DND-41 (cell line): ENCODE measurements at regions not wholly inside any gene's neighbourhood (a gene's known extent, or its start where the extent isn't known, plus 50 kb on each side); places are given as distances from the start of the nearest gene placed in this dataset.
A peak's percentile ranks its signal among the peaks of the same experiment; 100 is the strongest.

Experiments
- ATAC-seq: fragments of 200-7000 bp; cut with Tn5 transposase; 3 replicates; pipeline ENCODE4 v1.9.1; 2021; ENCODE audit warnings: low read depth; ENCODE audit not compliant: insufficient read depth
- DNase-seq: peaks from one replicate; pipeline ENCODE4 v3.0.0-alpha.2; 2020
- H2AFZ ChIP-seq: 2 replicates; pipeline ENCODE4 v1.6.0; 2012; ENCODE audit warnings: low read depth, low read length
- H3K27ac ChIP-seq: 2 replicates; pipeline ENCODE4 v1.5.1; 2012; ENCODE audit warnings: low read length, inconsistent platforms
- H3K27me3 ChIP-seq: fragments of 200-600 bp; sonication (generic); 2 replicates; pipeline ENCODE4 v1.6.0; 2012; ENCODE audit warnings: low read length, mild to moderate bottlenecking, inconsistent platforms; ENCODE audit not compliant: insufficient read depth, poor library complexity
- H3K36me3 ChIP-seq: 2 replicates; pipeline ENCODE4 v1.5.1; 2012; ENCODE audit warnings: low read length, inconsistent platforms; ENCODE audit not compliant: insufficient read depth
- H3K4me1 ChIP-seq: 2 replicates; pipeline ENCODE4 v1.5.1; 2012; ENCODE audit warnings: mild to moderate bottlenecking, low read length; ENCODE audit not compliant: insufficient read depth
- H3K4me2 ChIP-seq: 2 replicates; pipeline ENCODE4 v1.6.0; 2012; ENCODE audit warnings: mild to moderate bottlenecking, moderate library complexity, low read length, inconsistent platforms; ENCODE audit not compliant: insufficient read depth
- H3K4me3 ChIP-seq, 2 experiments: fragments of 200-600 bp in 1 of 2; shearing (Covaris generic) in 1 of 2; 2 replicates each; pipeline ENCODE4 v1.5.1; 2012 to 2016; ENCODE audit warnings: inconsistent platforms in 2 of 2, low read length in 2 of 2, mild to moderate bottlenecking in 2 of 2, low read depth in 1 of 2, moderate library complexity in 1 of 2
- H3K79me2 ChIP-seq: 2 replicates; pipeline ENCODE4 v1.6.0; 2012; ENCODE audit warnings: low read length, inconsistent platforms; ENCODE audit not compliant: insufficient read depth
- H3K9ac ChIP-seq: 2 replicates; pipeline ENCODE4 v1.6.0; 2012; ENCODE audit warnings: low read depth, mild to moderate bottlenecking, inconsistent platforms, low read length, moderate library complexity
- H3K9me3 ChIP-seq: 2 replicates; pipeline ENCODE4 v1.5.1; 2012; ENCODE audit warnings: low read length, moderate library complexity, mild to moderate bottlenecking, inconsistent platforms; ENCODE audit not compliant: insufficient read depth, severe bottlenecking
- H4K20me1 ChIP-seq: 2 replicates; pipeline ENCODE4 v1.6.0; 2012; ENCODE audit warnings: low read length; ENCODE audit not compliant: insufficient read depth
- EZH2 ChIP-seq: IDR thresholded peaks from 3 replicates; pipeline ENCODE4 v1.6.1; 2012; ENCODE audit warnings: borderline replicate concordance, low read depth, mild to moderate bottlenecking, moderate library complexity, low read length, inconsistent platforms; ENCODE audit not compliant: severe bottlenecking
- TF ChIP-seq, protein P1 (sequence below): IDR thresholded peaks from 2 replicates; pipeline ENCODE4 v1.5.1; 2012; ENCODE audit warnings: borderline replicate concordance, low read length, moderate library complexity, mild to moderate bottlenecking; ENCODE audit not compliant: poor library complexity, severe bottlenecking; ENCODE audit errors: extremely low read depth

DNA sequence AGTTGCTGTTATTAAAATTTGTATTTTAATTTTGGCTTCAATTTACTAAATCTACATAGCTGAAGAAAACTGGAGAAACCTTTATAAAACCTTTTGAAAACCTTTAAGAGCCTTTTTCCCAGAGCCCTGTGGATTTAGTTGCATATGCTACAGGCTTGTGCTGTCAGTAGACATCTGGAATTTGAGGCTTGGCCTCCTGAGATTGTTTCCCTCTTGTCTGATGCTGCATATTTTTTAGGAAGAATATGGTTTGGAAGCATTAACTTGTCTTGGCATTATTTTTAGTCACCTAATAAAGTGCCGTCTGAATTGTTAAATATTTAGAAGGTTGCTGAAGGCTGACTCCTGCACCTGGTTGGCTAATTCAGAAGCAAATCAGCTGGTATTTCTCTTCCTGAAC lies 369.4 kb downstream of the UTRN start:
- DNase-seq, result no peak
- H3K9me3 ChIP-seq, result no peaks in the 10 kb centered on the region
- no peaks in the 10 kb centered on the region for H3K27me3 ChIP-seq
- H3K4me2 ChIP-seq, result no peak overlapping the region
- no peak overlapping the region for H2AFZ ChIP-seq
- H3K27ac ChIP-seq, result no peak overlapping the region
- no peaks in the 10 kb centered on the region for H3K36me3 ChIP-seq
- peaks cover 80% of the 10 kb centered on the region for H3K79me2 ChIP-seq
- no peak overlapping the region for H3K4me3 ChIP-seq
- peaks cover 2% of the 10 kb centered on the region; the same call in 1 of the 2 replicates for H4K20me1 ChIP-seq
- no peak for ATAC-seq
- TF ChIP-seq, protein P1, sequence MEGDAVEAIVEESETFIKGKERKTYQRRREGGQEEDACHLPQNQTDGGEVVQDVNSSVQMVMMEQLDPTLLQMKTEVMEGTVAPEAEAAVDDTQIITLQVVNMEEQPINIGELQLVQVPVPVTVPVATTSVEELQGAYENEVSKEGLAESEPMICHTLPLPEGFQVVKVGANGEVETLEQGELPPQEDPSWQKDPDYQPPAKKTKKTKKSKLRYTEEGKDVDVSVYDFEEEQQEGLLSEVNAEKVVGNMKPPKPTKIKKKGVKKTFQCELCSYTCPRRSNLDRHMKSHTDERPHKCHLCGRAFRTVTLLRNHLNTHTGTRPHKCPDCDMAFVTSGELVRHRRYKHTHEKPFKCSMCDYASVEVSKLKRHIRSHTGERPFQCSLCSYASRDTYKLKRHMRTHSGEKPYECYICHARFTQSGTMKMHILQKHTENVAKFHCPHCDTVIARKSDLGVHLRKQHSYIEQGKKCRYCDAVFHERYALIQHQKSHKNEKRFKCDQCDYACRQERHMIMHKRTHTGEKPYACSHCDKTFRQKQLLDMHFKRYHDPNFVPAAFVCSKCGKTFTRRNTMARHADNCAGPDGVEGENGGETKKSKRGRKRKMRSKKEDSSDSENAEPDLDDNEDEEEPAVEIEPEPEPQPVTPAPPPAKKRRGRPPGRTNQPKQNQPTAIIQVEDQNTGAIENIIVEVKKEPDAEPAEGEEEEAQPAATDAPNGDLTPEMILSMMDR, result no peak
- no peak overlapping the region for H3K9ac ChIP-seq
- peaks cover 28% of the 10 kb centered on the region for H3K4me1 ChIP-seq

DNA sequence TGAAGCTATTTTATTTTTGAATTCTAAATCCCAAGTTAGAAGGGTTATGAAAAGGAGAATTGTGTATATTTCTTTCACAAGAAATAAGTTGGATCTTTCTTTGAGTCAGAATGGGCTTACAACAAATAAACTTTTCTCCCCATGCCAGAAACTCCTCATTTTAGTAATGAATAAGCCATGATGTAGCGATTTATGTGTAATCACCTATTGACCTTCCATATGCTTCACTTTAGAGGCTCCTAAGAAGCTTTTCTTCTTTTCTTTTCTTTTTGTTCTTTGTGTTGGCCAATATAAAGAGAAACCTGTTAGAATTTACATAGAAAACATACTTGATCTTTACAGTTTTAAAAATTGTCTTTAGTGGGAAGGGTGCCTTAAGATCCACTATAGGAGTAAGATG lies 370.2 kb downstream of the UTRN start:
- Histone ChIP-seq H3K4me1 (peaks cover 36% of the 10 kb centered on the region), H3K27ac (no peak overlapping the region), H3K79me2 (peaks cover 81% of the 10 kb centered on the region), H3K4me2 (no peak overlapping the region), H3K27me3 (no peaks in the 10 kb centered on the region), H2AFZ (no peak overlapping the region), H4K20me1 (peaks cover 2% of the 10 kb centered on the region; the same call in 1 of the 2 replicates), H3K9ac (no peak overlapping the region), H3K4me3 (no peak overlapping the region), H3K36me3 (peaks cover 4% of the 10 kb centered on the region; the same call in 1 of the 2 replicates), H3K9me3 (no peaks in the 10 kb centered on the region)
- TF ChIP-seq, protein P1, result no peak
- TF ChIP-seq EZH2, result no peak
- DNase-seq, result no peak
- ATAC-seq, result no peak

DNA sequence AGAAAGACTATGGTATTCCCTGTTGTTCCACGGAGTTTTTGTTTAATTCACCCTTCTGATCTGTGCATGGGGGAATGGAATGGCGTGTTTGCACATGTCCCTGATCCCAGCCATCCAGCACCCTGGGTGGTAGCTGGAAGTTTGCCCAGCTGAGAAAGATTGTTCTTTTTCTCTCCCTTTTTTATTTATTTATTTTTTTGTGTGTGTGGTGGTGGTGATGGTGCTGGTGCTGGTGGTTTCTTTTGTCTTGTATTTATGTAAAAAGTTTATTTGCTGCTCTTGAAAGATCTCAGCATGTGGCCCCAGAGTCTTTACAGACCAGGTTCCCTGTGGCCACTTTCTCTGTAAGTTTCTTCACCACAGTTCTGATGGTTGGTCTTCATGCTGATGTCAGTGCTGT lies 372.6 kb downstream of the UTRN start:
- no peak for TF ChIP-seq EZH2
- TF ChIP-seq, protein P1, result no peak
- Histone ChIP-seq H3K4me1 (peaks cover 36% of the 10 kb centered on the region), H4K20me1 (peaks cover 5% of the 10 kb centered on the region; the same call in 1 of the 2 replicates), H3K4me2 (no peak overlapping the region), H3K4me3 (no peak overlapping the region), H3K79me2 (peaks cover 86% of the 10 kb centered on the region), H3K27ac (0 out of 2 replicates have a peak overlapping the region, but pooled peaks have one; percentile 38), H2AFZ (no peak overlapping the region), H3K9ac (no peak overlapping the region), H3K36me3 (peaks cover 8% of the 10 kb centered on the region; the same call in 1 of the 2 replicates), H3K27me3 (no peaks in the 10 kb centered on the region), H3K9me3 (no peaks in the 10 kb centered on the region)
- ATAC-seq (no peak), DNase-seq (no peak)
